Fibroblast of the aortic adventitia (primary cell): ENCODE measurements at regions not wholly inside any gene's neighbourhood (a gene's known extent, or its start where the extent isn't known, plus 50 kb on each side); places are given as distances from the start of the nearest gene placed in this dataset.

Source experiments
- DNase-seq: peaks from one replicate; pipeline ENCODE4 v3.0.0-alpha.2; 2010; ENCODE audit warnings: low read depth
- H3K4me3 ChIP-seq: 2 replicates; pipeline ENCODE4 v1.5.1; 2011; ENCODE audit warnings: low read depth, mild to moderate bottlenecking, control low read depth, low read length, moderate library complexity
- TF ChIP-seq, protein P1 (sequence below): IDR thresholded peaks from 2 replicates; pipeline ENCODE4 v1.5.1; 2011; ENCODE audit warnings: mild to moderate bottlenecking, low read length, control low read depth, inconsistent platforms; ENCODE audit not compliant: insufficient read depth

DNA sequence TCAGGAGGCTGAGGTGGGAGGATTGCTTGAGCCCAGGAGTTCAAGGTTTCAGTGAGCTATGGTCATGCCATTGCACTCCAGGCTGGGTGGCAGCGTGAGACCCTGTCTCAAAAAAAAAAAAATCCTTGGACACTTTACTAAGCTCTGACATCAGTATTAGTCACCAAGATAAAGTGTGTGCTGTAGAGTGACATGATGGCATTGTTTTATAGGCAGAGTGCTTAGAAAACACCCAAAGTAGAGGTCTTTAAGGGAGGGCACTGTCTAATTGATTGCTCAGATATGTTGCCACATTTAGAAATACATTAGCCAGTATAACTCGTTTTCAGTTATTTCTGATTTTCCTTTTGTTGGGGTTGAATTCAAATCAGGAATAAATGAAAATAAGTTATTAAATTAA lies 235.9 kb downstream of the REEP3 start:
- no peak for DNase-seq
- TF ChIP-seq, protein P1, sequence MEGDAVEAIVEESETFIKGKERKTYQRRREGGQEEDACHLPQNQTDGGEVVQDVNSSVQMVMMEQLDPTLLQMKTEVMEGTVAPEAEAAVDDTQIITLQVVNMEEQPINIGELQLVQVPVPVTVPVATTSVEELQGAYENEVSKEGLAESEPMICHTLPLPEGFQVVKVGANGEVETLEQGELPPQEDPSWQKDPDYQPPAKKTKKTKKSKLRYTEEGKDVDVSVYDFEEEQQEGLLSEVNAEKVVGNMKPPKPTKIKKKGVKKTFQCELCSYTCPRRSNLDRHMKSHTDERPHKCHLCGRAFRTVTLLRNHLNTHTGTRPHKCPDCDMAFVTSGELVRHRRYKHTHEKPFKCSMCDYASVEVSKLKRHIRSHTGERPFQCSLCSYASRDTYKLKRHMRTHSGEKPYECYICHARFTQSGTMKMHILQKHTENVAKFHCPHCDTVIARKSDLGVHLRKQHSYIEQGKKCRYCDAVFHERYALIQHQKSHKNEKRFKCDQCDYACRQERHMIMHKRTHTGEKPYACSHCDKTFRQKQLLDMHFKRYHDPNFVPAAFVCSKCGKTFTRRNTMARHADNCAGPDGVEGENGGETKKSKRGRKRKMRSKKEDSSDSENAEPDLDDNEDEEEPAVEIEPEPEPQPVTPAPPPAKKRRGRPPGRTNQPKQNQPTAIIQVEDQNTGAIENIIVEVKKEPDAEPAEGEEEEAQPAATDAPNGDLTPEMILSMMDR: no peak
- no peak overlapping the region for H3K4me3 ChIP-seq

DNA sequence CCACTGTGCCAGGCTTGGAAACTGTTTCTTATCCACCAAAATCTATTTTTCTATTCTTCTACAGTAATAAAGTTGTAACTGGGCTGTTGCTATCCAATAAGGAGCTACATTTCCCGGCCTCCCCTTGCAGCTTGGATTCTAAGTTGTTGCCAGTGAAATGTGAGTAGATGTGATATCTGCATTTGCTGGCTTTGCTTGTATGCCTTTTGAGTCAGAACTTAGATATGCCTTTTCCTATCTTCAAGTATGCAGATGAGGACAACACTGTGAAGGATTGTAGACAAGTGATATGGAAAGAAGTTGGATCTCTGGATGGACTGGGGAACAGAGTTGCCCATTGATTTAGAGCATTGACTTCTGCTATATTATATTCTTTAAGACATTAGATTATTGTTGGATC lies 236.9 kb downstream of the REEP3 start:
- TF ChIP-seq, protein P1: no peak
- H3K4me3 ChIP-seq: no peak overlapping the region
- DNase-seq: peak; percentile 69

DNA sequence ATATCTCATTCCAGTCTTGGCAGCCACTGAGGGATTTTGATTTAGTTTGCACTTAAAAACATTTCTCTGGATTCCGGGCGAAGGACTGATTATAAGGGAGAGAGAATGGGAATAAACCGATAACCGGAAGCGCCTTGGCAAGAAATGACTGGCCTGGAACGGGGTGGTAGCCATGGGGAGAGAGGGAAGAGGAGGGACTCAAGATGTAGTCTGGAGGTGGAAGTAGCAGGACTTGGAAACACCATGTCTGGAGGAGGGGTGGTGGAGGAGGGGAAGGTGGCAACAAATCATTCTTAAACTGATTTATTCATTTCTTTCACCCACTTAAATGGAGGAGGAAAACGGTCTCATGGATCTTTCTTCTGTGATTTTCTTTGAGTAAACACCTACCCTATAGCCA lies 238.1 kb downstream of the REEP3 start:
- no peak overlapping the region for H3K4me3 ChIP-seq
- DNase-seq: no peak
- TF ChIP-seq, protein P1: no peak

DNA sequence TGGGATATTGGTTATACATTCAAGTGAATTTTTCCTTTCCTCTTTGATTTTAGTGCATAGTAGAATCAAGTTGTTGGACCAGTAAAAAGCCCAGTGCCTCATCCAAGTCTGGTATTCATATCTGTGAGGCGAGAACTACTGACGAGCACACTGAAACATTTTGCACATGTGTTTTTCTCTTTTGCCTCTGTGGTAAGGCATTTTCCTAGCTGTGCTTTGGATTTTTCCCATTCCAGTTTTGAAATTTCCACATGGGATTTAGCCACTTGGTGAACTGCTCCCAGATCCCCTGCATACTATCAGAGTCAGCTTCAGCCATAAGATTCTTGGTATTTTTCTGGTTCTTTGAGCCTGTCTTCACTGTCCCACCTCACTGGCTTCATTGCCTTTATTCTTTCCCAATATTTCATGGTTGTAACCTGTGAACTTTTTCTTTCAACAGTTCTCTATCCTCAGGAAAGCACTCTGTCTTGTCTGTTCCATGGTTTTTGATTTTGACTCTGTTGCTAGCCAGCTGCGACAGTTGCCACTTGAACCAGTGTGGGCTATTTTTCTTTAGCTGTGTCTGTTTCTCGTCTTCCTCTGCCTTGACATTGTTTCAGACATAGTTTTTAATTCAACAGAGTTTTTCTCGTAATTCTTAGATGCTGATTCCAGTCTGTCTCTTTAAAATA lies 239.0 kb downstream of the REEP3 start:
- H3K4me3 ChIP-seq: no peak overlapping the region
- DNase-seq: peak; percentile 22
- TF ChIP-seq, protein P1: no peak

DNA sequence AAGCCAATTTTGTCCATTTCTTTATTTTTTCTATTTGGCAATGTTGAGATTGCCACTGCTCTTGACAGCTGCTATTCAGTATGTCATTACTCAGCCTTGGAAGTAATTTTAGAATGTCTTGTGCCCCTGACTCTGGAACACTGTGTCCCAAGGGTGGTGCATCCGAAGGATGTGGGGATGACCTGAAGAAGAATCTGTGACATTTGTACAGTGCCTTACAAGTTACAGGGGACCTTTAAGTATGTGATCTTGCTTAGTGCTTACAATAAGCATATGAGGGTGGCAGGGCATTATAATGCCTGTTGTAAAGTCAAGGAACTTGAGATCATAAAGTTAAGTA lies 239.5 kb downstream of the REEP3 start:
- TF ChIP-seq, protein P1: no peak
- no peak for DNase-seq
- no peak overlapping the region for H3K4me3 ChIP-seq

DNA sequence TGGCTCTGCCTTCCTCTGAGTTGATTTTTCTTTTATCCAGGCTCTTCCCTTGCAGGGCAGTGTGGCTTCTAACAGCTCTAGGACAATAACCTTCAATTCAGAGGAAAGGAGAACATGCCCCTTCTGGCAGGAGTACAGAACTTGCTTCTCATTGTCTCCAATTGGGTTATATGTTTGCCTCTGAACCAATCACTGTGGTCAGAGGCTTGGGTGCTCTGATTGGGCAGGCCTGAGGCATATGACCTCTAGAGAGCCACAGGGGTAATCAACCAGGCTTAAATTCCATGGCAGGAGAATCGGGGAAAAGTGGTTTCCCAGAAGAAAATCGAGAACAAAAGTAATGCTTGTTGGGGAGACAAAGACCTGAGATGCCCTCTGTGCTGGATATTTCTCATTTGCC lies 240.0 kb downstream of the REEP3 start:
- no peak for DNase-seq
- TF ChIP-seq, protein P1: no peak
- H3K4me3 ChIP-seq: no peak overlapping the region

DNA sequence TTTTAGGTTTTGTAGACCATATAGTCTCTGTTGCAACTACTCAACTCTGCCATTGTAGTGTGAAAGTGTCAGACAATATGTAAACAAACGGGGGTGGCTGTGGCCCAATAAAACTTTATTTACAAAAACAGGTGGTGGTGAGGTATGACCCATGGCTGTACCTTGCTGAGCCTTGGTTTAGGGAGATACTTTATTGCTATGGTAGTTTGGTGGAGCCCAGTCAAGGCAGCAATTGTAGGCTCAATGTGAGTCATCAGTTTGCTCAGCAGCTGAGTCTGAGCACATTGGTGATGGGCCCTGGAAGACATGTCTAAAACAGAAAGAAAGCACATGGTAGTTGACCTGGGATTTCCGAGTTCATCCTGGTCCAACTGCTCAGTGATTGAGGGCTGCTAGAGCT lies 242.5 kb downstream of the REEP3 start:
- no peak for DNase-seq
- no peak overlapping the region for H3K4me3 ChIP-seq
- TF ChIP-seq, protein P1: no peak
